Transverse colon (tissue), 4 donors: ENCODE measurements at regions not wholly inside any gene's neighbourhood (a gene's known extent, or its start where the extent isn't known, plus 50 kb on each side); places are given as distances from the start of the nearest gene placed in this dataset.

Experiments
- CTCF ChIP-seq, 5 experiments: fragments of 200-600 bp in 3 of 5; fragments of 450-650 bp in 2 of 5; sonication (generic) in 3 of 5; IDR thresholded peaks; 1 replicate in 2 of 5; 2 replicates in 3 of 5; pipeline ENCODE4 v1.5.1; 2016 to 2017; ENCODE audit warnings: antibody characterized with exemption in 5 of 5, inconsistent platforms in 3 of 5, mild to moderate bottlenecking in 2 of 5, moderate library complexity in 1 of 5
- POLR2A ChIP-seq: fragments of 450-650 bp; IDR thresholded peaks from one replicate; pipeline ENCODE4 v1.6.1; 2016; ENCODE audit warnings: antibody characterized with exemption, mild to moderate bottlenecking, moderate library complexity
- POLR2AphosphoS5 ChIP-seq, 3 donors: sonication (generic); formaldehyde crosslinking; IDR thresholded peaks; one replicate each; pipeline ENCODE4 v1.6.1; 2016; ENCODE audit warnings: antibody characterized with exemption in 3 of 3

- TF ChIP-seq CTCF (IDR thresholded peaks at IDR 0.05) (no peak), POLR2A (no peak), POLR2AphosphoS5 (IDR thresholded peaks at IDR 0.05) (no peak)
Observed at GRCh38 chr17:56708670-56709410, 115.3 kb downstream of the NOG start.
